Caco-2 (cell line): ENCODE measurements at regions not wholly inside any gene's neighbourhood (a gene's known extent, or its start where the extent isn't known, plus 50 kb on each side); places are given as distances from the start of the nearest gene placed in this dataset.

Experiments
- BruUV-seq: library from RNA; stranded (reverse); fragments of 400-500 nt; replicated peaks from 2 replicates; lab custom pipeline; 2021; lab: Mats Ljungman, UMichigan
- CTCF ChIA-PET: fragments of 300-600 bp; sonication (Branson Sonifier 250); formaldehyde crosslinking; loops from one replicate; lab custom pipeline; 2022; ENCODE audit warnings: antibody characterized with exemption; lab: Charles Lee
- POLR2A ChIA-PET: fragments of 300-600 bp; sonication (Branson Sonifier 250); formaldehyde crosslinking; loops from one replicate; lab custom pipeline; 2022; ENCODE audit warnings: antibody characterized with exemption; lab: Charles Lee
- DNase-seq, 2 experiments: peaks; one replicate each; pipeline versions ENCODE4 v3.0.0 to v3.0.0-alpha.2; 2020 to 2022
- H3K27me3 ChIP-seq: replicated peaks from 2 replicates; pipeline ENCODE4 v1.6.0; 2011; ENCODE audit warnings: low read length; ENCODE audit not compliant: control insufficient read depth, insufficient read depth
- H3K36me3 ChIP-seq: 2 replicates; pipeline ENCODE4 v1.5.1; 2011; ENCODE audit warnings: low read length; ENCODE audit not compliant: control insufficient read depth, insufficient read depth
- H3K4me1 ChIP-seq: fragments of 250-450 bp; sonication (Bioruptor Pico); 2 replicates; pipeline ENCODE4 v1.5.1; 2020; ENCODE audit warnings: mild to moderate bottlenecking
- H3K4me3 ChIP-seq: 2 replicates; pipeline ENCODE4 v1.5.1; 2011; ENCODE audit warnings: low read depth, mild to moderate bottlenecking, control low read depth, low read length
- H3K9me3 ChIP-seq: fragments of 250-450 bp; sonication (Bioruptor Pico); 2 replicates; pipeline ENCODE4 v1.5.1; 2020; ENCODE audit warnings: mild to moderate bottlenecking, moderate library complexity
- H3K27ac Mint-ChIP-seq: one replicate; pipeline ENCODE4 v1.8.0; 2022; ENCODE audit warnings: mixed read lengths; ENCODE audit not compliant: unreplicated experiment
- H3K27me3 Mint-ChIP-seq: one replicate; pipeline ENCODE4 v1.8.0; 2022; ENCODE audit warnings: mixed read lengths; ENCODE audit not compliant: insufficient read depth, unreplicated experiment
- H3K36me3 Mint-ChIP-seq: one replicate; pipeline ENCODE4 v1.8.0; 2022; ENCODE audit warnings: mild to moderate bottlenecking, mixed read lengths; ENCODE audit not compliant: insufficient read depth, unreplicated experiment
- H3K4me1 Mint-ChIP-seq: one replicate; pipeline ENCODE4 v1.8.0; 2022; ENCODE audit warnings: low read depth, mixed read lengths; ENCODE audit not compliant: unreplicated experiment
- H3K4me3 Mint-ChIP-seq: one replicate; pipeline ENCODE4 v1.8.0; 2022; ENCODE audit warnings: mild to moderate bottlenecking, moderate library complexity, mixed read lengths; ENCODE audit not compliant: unreplicated experiment
- H3K9me3 Mint-ChIP-seq: one replicate; pipeline ENCODE4 v1.8.0; 2022; ENCODE audit warnings: mixed read lengths; ENCODE audit not compliant: unreplicated experiment
- CTCF ChIP-seq, 2 experiments: fragments of 200-600 bp in 1 of 2; IDR thresholded peaks; 1 replicate in 1 of 2; 2 replicates in 1 of 2; pipeline versions ENCODE4 v1.5.1 to v1.8.0; 2011 to 2022; ENCODE audit warnings: antibody characterized with exemption in 1 of 2, control low read depth in 1 of 2, inconsistent platforms in 1 of 2, low read depth in 1 of 2, low read length in 1 of 2, mild to moderate bottlenecking in 1 of 2, moderate library complexity in 1 of 2; ENCODE audit not compliant: insufficient read depth in 1 of 2, severe bottlenecking in 1 of 2, unreplicated experiment in 1 of 2
- intact Hi-C: fragments of 100-400 bp; cut with micrococcal nuclease; formaldehyde crosslinking; loops from one replicate; pipeline ENCODE4 v1.10.0; 2022; ENCODE audit not compliant: unreplicated experiment

- H3K4me1 Mint-ChIP-seq: no peaks in the 10 kb centered on the region
- no peak for DNase-seq
- no TSS peak for BruUV-seq
These were observed 140.2 kb downstream of the TNFSF13B start for GRCh38 chr13:108409730-108410129.

GRCh38 chr13:108419768-108420167, 150.2 kb downstream of the TNFSF13B start:
- ChIA-PET CTCF (no interaction called here), POLR2A (no interaction called here)
- no peaks in the 10 kb centered on the region for H3K4me1 ChIP-seq
- no peaks in the 10 kb centered on the region for H3K27me3 ChIP-seq
- no peak overlapping the region for H3K4me3 ChIP-seq
- Mint-ChIP-seq H3K9me3 (no peaks in the 10 kb centered on the region), H3K36me3 (no peaks in the 10 kb centered on the region), H3K27me3 (peaks cover 8% of the 10 kb centered on the region), H3K4me1 (no peaks in the 10 kb centered on the region), H3K27ac (no peak overlapping the region), H3K4me3 (no peak overlapping the region)
- intact Hi-C loops: no loop called here
- no peak for DNase-seq
- BruUV-seq: no TSS peak
- no peaks in the 10 kb centered on the region; the same call in 1 of the 2 replicates for H3K9me3 ChIP-seq
- TF ChIP-seq CTCF (IDR thresholded peaks at IDR 0.05; ENCODE audit: insufficient read depth in 1 of 2, low read depth in 1 of 2, low read length in 1 of 2, severe bottlenecking in 1 of 2, unreplicated experiment in 1 of 2): no peak
- H3K36me3 ChIP-seq: no peaks in the 10 kb centered on the region

More at GRCh38 chr13:108409730-108410129, 140.2 kb downstream of the TNFSF13B start:
- Histone ChIP-seq H3K4me3 (no peak overlapping the region), H3K36me3 (no peaks in the 10 kb centered on the region), H3K9me3 (no peaks in the 10 kb centered on the region), H3K4me1 (no peaks in the 10 kb centered on the region), H3K27me3 (no peaks in the 10 kb centered on the region)
- ChIA-PET CTCF (no interaction called here), POLR2A (no interaction called here)
- intact Hi-C loops: no loop called here
- TF ChIP-seq CTCF (IDR thresholded peaks at IDR 0.05; ENCODE audit: insufficient read depth in 1 of 2, low read depth in 1 of 2, low read length in 1 of 2, severe bottlenecking in 1 of 2, unreplicated experiment in 1 of 2): no peak
- Mint-ChIP-seq H3K27ac (no peak overlapping the region), H3K36me3 (no peaks in the 10 kb centered on the region), H3K4me3 (no peak overlapping the region), H3K27me3 (peaks cover 13% of the 10 kb centered on the region), H3K9me3 (peaks cover 10% of the 10 kb centered on the region)

GRCh38 chr13:108425056-108425455, 155.5 kb downstream of the TNFSF13B start:
- Histone ChIP-seq H3K4me3 (no peak overlapping the region), H3K27me3 (no peaks in the 10 kb centered on the region), H3K4me1 (no peaks in the 10 kb centered on the region), H3K9me3 (no peaks in the 10 kb centered on the region), H3K36me3 (no peaks in the 10 kb centered on the region)
- Mint-ChIP-seq H3K27me3 (peaks cover 2% of the 10 kb centered on the region), H3K9me3 (no peaks in the 10 kb centered on the region), H3K4me1 (no peaks in the 10 kb centered on the region), H3K4me3 (no peak overlapping the region), H3K36me3 (no peaks in the 10 kb centered on the region), H3K27ac (no peak overlapping the region)
- TF ChIP-seq CTCF (IDR thresholded peaks at IDR 0.05; ENCODE audit: insufficient read depth in 1 of 2, low read depth in 1 of 2, low read length in 1 of 2, severe bottlenecking in 1 of 2, unreplicated experiment in 1 of 2): no peak
- CTCF ChIA-PET: no interaction called here
- BruUV-seq: no TSS peak
- no peak for DNase-seq
- POLR2A ChIA-PET: no interaction called here
- intact Hi-C loops: no loop called here
